Heart right ventricle (tissue), 16 donors: ENCODE measurements at regions not wholly inside any gene's neighbourhood (a gene's known extent, or its start where the extent isn't known, plus 50 kb on each side); places are given as distances from the start of the nearest gene placed in this dataset.

Source experiments
- ATAC-seq, 8 donors: fragments of 200-7000 bp; cut with Tn5 transposase; one replicate each; pipeline ENCODE4 v1.9.1; 2020; ENCODE audit warnings: mild to moderate bottlenecking in 8 of 8, moderate library complexity in 8 of 8, moderate number of reproducible peaks in 1 of 8
- DNase-seq, 2 donors: peaks; one replicate each; pipeline ENCODE4 v3.0.0-alpha.2; 2020
- H3K27ac ChIP-seq, 10 donors: fragments of 200-600 bp; sonication (generic) in 2 of 10; one replicate each; pipeline versions ENCODE4 v1.5.0 to v1.8.0; 2020 to 2022; ENCODE audit warnings: mild to moderate bottlenecking in 3 of 10
- H3K27me3 ChIP-seq, 7 donors: fragments of 200-600 bp; one replicate each; pipeline ENCODE4 v1.8.0; 2021 to 2022; ENCODE audit warnings: mild to moderate bottlenecking in 2 of 7
- H3K36me3 ChIP-seq, 9 donors: fragments of 200-600 bp; sonication (generic) in 1 of 9; one replicate each; pipeline versions ENCODE4 v1.5.0 to v1.8.0; 2020 to 2022; ENCODE audit warnings: mild to moderate bottlenecking in 2 of 9
- H3K4me1 ChIP-seq, 9 donors: fragments of 200-600 bp; sonication (generic) in 1 of 9; one replicate each; pipeline versions ENCODE4 v1.5.0 to v1.8.0; 2020 to 2022; ENCODE audit warnings: mild to moderate bottlenecking in 4 of 9
- H3K4me3 ChIP-seq, 10 donors: fragments of 200-600 bp; sonication (generic) in 2 of 10; one replicate each; pipeline versions ENCODE4 v1.5.0 to v1.8.0; 2020 to 2022; ENCODE audit warnings: mild to moderate bottlenecking in 7 of 10, moderate library complexity in 2 of 10
- H3K9me3 ChIP-seq, 11 donors: fragments of 200-600 bp in 10 of 11; sonication (generic) in 2 of 11; one replicate each; pipeline versions ENCODE4 v1.5.0 to v1.8.0; 2013 to 2022; ENCODE audit warnings: mild to moderate bottlenecking in 2 of 11, control low read depth in 1 of 11, moderate library complexity in 1 of 11
- CTCF ChIP-seq, 9 donors: fragments of 200-600 bp; sonication (generic) in 2 of 9; IDR thresholded peaks; one replicate each; pipeline versions ENCODE4 v1.5.0 to v1.8.0; 2021 to 2022; ENCODE audit warnings: antibody characterized with exemption in 9 of 9, mild to moderate bottlenecking in 5 of 9, moderate library complexity in 1 of 9
- WGBS, 2 donors: extraction: QIAGEN DNeasy Blood & Tissue Kit; methylation state at CpG; one replicate each; pipeline ENCODE4 v1.1.7; 2013; ENCODE audit warnings: inconsistent platforms in 1 of 2; 5-methylcytosine and 5-hydroxymethylcytosine counted together
- intact Hi-C, 10 donors: fragments of 100-400 bp; cut with DNase I; formaldehyde crosslinking; loops; one replicate each; pipeline versions ENCODE4 v1.11.1 to v1.14.2; 2022
- donor health status: Arrhythmogenic right ventricular cardiomyopathy.
- donor health status: ischemic (EF 13 %, LVEDD 7.1; RV severe dilation, severe dysfunction).
- donor health status: healthy with polysubstance abuse.
- donor health status: DM: no; HTN: yes; CAD: no.
- donor health status: DM: no; HTN: no; CAD: no.
- donor health status: ischemic (EF 25% LVEDD 6.9; RV normal size, moderate dysfunction).
- donor health status: ischemic (EF 25% LVEDD 5.7; RV mildly dilated, moderate dysfunction).
- donor health status: healthy.
- donor health status: DM: yes; HTN: yes; CAD: no.
- donor health status: Ischemic cardiomyopathy.
- donor health status: ischemic (EF 35%, LVEDD 5.7; RV mildly dilated, moderate dysfunction).
- donor health status: nonischemic (EF 11% LVEDD 7.7; RV severe dilation, severe dysfunction).
- donor health status: DM: yes; HTN: yes; CAD: no.
- donor health status: PGD.
- donor health status: ischemic (EF 29% LVEDD 5.4; RV normal size, mild dysfunction).
- donor health status: nonischemic (EF 23%, LVEDD 6.1; RV moderate dilation, normal function).

GRCh38 chr6:40328986-40329545, 258.1 kb downstream of the LRFN2 start:
- H3K4me1 ChIP-seq: peaks cover 0 to 20% (median 6%) of the 10 kb centered on the region in 9 donors
- H3K4me3 ChIP-seq: no peak overlapping the region
- DNase-seq: no peak
- no peaks in the 10 kb centered on the region for H3K36me3 ChIP-seq
- H3K27me3 ChIP-seq: peaks cover 0 to 66% (median 33%) of the 10 kb centered on the region in 7 donors
- intact Hi-C loops: loop anchor here in 6 of 10 donors (5.0 to 10.0 kb wide), 6 partner anchors 256 to 696 kb away; partner anchors contain the start of gene LRFN2 (in 6 of the 6)
- no peaks in the 10 kb centered on the region for H3K9me3 ChIP-seq
- ATAC-seq: no peak
- no peak overlapping the region for H3K27ac ChIP-seq
- TF ChIP-seq CTCF (IDR thresholded peaks at IDR 0.05): no peak
- 42 to 58% methylated on average over 4 of the region's 4 CpGs for WGBS, 2 donors

GRCh38 chr6:40328386-40328985, 258.7 kb downstream of the LRFN2 start:
- peaks cover 0 to 63% (median 33%) of the 10 kb centered on the region in 7 donors for H3K27me3 ChIP-seq
- H3K36me3 ChIP-seq: no peaks in the 10 kb centered on the region
- peaks cover 0 to 20% (median 6%) of the 10 kb centered on the region in 9 donors for H3K4me1 ChIP-seq
- H3K27ac ChIP-seq: no peak overlapping the region
- peak in 8 of 9 donors; percentile 31 to 63 (median 48) for TF ChIP-seq CTCF (IDR thresholded peaks at IDR 0.05)
- DNase-seq (no peak), ATAC-seq (peak in 3 of 8 donors; percentile 50 to 61 (median 54))
- intact Hi-C loops: loop anchor here in 6 of 10 donors (5.0 to 10.0 kb wide), 6 partner anchors 256 to 696 kb away; partner anchors contain the start of gene LRFN2 (in 6 of the 6)
- 42 to 44% methylated on average over 12 of the region's 12 CpGs for WGBS, 2 donors
- no peaks in the 10 kb centered on the region for H3K9me3 ChIP-seq
- no peak overlapping the region for H3K4me3 ChIP-seq

GRCh38 chr6:40326714-40327421, 260.3 kb downstream of the LRFN2 start:
- H3K4me1 ChIP-seq: peaks cover 0 to 20% (median 6%) of the 10 kb centered on the region in 9 donors
- intact Hi-C loops: loop anchor here in 6 of 10 donors (5.0 to 10.0 kb wide), 6 partner anchors 258 to 698 kb away; partner anchors contain the start of gene LRFN2 (in 6 of the 6)
- H3K27ac ChIP-seq: no peak overlapping the region
- no peak for TF ChIP-seq CTCF (IDR thresholded peaks at IDR 0.05)
- H3K4me3 ChIP-seq: no peak overlapping the region
- ATAC-seq (peak in 6 of 8 donors; percentile 26 to 80 (median 50)), DNase-seq (no peak)
- no peaks in the 10 kb centered on the region for H3K9me3 ChIP-seq
- no peaks in the 10 kb centered on the region for H3K36me3 ChIP-seq
- peaks cover 0 to 55% (median 33%) of the 10 kb centered on the region in 7 donors for H3K27me3 ChIP-seq
- WGBS, 2 donors: 32 to 42% methylated on average over 3 of the region's 3 CpGs

GRCh38 chr6:40325791-40326190, 261.4 kb downstream of the LRFN2 start:
- no peaks in the 10 kb centered on the region for H3K9me3 ChIP-seq
- H3K4me3 ChIP-seq: no peak overlapping the region
- DNase-seq (no peak), ATAC-seq (no peak)
- no peak overlapping the region for H3K27ac ChIP-seq
- no peaks in the 10 kb centered on the region for H3K36me3 ChIP-seq
- 65 to 72% methylated on average over 3 of the region's 3 CpGs for WGBS, 2 donors
- peaks cover 0 to 62% (median 35%) of the 10 kb centered on the region in 7 donors for H3K27me3 ChIP-seq
- intact Hi-C loops: loop anchor here in 6 of 10 donors (5.0 to 10.0 kb wide), 6 partner anchors 259 to 699 kb away; partner anchors contain the start of gene LRFN2 (in 6 of the 6)
- peaks cover 0 to 20% (median 6%) of the 10 kb centered on the region in 9 donors for H3K4me1 ChIP-seq
- no peak for TF ChIP-seq CTCF (IDR thresholded peaks at IDR 0.05)
